ENCODE measurements at regions not wholly inside any gene's neighbourhood (a gene's known extent, or its start where the extent isn't known, plus 50 kb on each side); places are given as distances from the start of the nearest gene placed in this dataset.

GRCh38 chr11:69892986-69893555 is 73.9 kb upstream of the FGF3 start:
- Histone ChIP-seq H3K27me3 (ENCODE audit: control insufficient read depth, insufficient read depth, low read length) (no peaks in the 10 kb centered on the region), H3K79me2 (no peaks in the 10 kb centered on the region), H3K9ac (no peak overlapping the region), H3K27ac (no peak overlapping the region), H3K4me1 (peaks cover 7% of the 10 kb centered on the region), H3K36me3 (ENCODE audit: control insufficient read depth, insufficient read depth, low read length) (no peaks in the 10 kb centered on the region), H3K4me3 (ENCODE audit: low read depth, low read length) (no peak overlapping the region), H3K9me3 (ENCODE audit: control insufficient read depth, low read length) (no peaks in the 10 kb centered on the region), H3K4me2 (ENCODE audit: low read length) (no peak overlapping the region), H2AFZ (no peak overlapping the region)
- no peak for TF ChIP-seq CTCF (IDR thresholded peaks at IDR 0.05)

- Histone ChIP-seq H3K79me2 (no peaks in the 10 kb centered on the region), H3K4me2 (ENCODE audit: low read length) (no peak overlapping the region), H3K4me1 (peaks cover 7% of the 10 kb centered on the region), H3K36me3 (ENCODE audit: control insufficient read depth, insufficient read depth, low read length) (no peaks in the 10 kb centered on the region), H3K27ac (no peak overlapping the region), H3K9ac (no peak overlapping the region), H3K27me3 (ENCODE audit: control insufficient read depth, insufficient read depth, low read length) (no peaks in the 10 kb centered on the region), H3K4me3 (ENCODE audit: low read depth, low read length) (no peak overlapping the region), H2AFZ (peak overlapping the region; percentile 33), H3K9me3 (ENCODE audit: control insufficient read depth, low read length) (no peaks in the 10 kb centered on the region)
- no peak for TF ChIP-seq CTCF (IDR thresholded peaks at IDR 0.05)
Measured at GRCh38 chr11:69893631-69894030, 74.4 kb upstream of the FGF3 start.

- H2AFZ ChIP-seq, result peak overlapping the region; percentile 33
- H3K4me2 ChIP-seq (ENCODE audit: low read length), result no peak overlapping the region
- peaks cover 7% of the 10 kb centered on the region for H3K4me1 ChIP-seq
- no peak overlapping the region for H3K4me3 ChIP-seq (ENCODE audit: low read depth, low read length)
- no peaks in the 10 kb centered on the region for H3K79me2 ChIP-seq
- no peak overlapping the region for H3K9ac ChIP-seq
- H3K9me3 ChIP-seq (ENCODE audit: control insufficient read depth, low read length), result no peaks in the 10 kb centered on the region
- H3K27me3 ChIP-seq (ENCODE audit: control insufficient read depth, insufficient read depth, low read length), result no peaks in the 10 kb centered on the region
- H3K36me3 ChIP-seq (ENCODE audit: control insufficient read depth, insufficient read depth, low read length), result no peaks in the 10 kb centered on the region
- no peak overlapping the region for H3K27ac ChIP-seq
- no peak for TF ChIP-seq CTCF (IDR thresholded peaks at IDR 0.05)
Measured at GRCh38 chr11:69894181-69894611, 75.0 kb upstream of the FGF3 start.

- TF ChIP-seq CTCF (IDR thresholded peaks at IDR 0.05), result no peak
- no peak overlapping the region for H3K4me2 ChIP-seq (ENCODE audit: low read length)
- peaks cover 7% of the 10 kb centered on the region for H3K4me1 ChIP-seq
- no peaks in the 10 kb centered on the region for H3K9me3 ChIP-seq (ENCODE audit: control insufficient read depth, low read length)
- no peak overlapping the region for H3K27ac ChIP-seq
- H3K9ac ChIP-seq, result no peak overlapping the region
- no peaks in the 10 kb centered on the region for H3K27me3 ChIP-seq (ENCODE audit: control insufficient read depth, insufficient read depth, low read length)
- H3K36me3 ChIP-seq (ENCODE audit: control insufficient read depth, insufficient read depth, low read length), result no peaks in the 10 kb centered on the region
- no peak overlapping the region for H2AFZ ChIP-seq
- H3K4me3 ChIP-seq (ENCODE audit: low read depth, low read length), result no peak overlapping the region
- no peaks in the 10 kb centered on the region for H3K79me2 ChIP-seq
Measured at GRCh38 chr11:69894648-69895047, 75.4 kb upstream of the FGF3 start.

- no peak overlapping the region for H3K9ac ChIP-seq
- no peak for TF ChIP-seq CTCF (IDR thresholded peaks at IDR 0.05)
- no peaks in the 10 kb centered on the region for H3K9me3 ChIP-seq (ENCODE audit: control insufficient read depth, low read length)
- no peak overlapping the region for H3K4me3 ChIP-seq (ENCODE audit: low read depth, low read length)
- H3K36me3 ChIP-seq (ENCODE audit: control insufficient read depth, insufficient read depth, low read length), result no peaks in the 10 kb centered on the region
- no peaks in the 10 kb centered on the region for H3K79me2 ChIP-seq
- no peak overlapping the region for H3K4me2 ChIP-seq (ENCODE audit: low read length)
- no peak overlapping the region for H2AFZ ChIP-seq
- peaks cover 7% of the 10 kb centered on the region for H3K4me1 ChIP-seq
- H3K27ac ChIP-seq, result no peak overlapping the region
- H3K27me3 ChIP-seq (ENCODE audit: control insufficient read depth, insufficient read depth, low read length), result no peaks in the 10 kb centered on the region
Measured at GRCh38 chr11:69896250-69896649, 77.0 kb upstream of the FGF3 start.

Measured in parathyroid adenoma (tissue), 2 donors.